HFF-Myc (cell line): ENCODE measurements at regions not wholly inside any gene's neighbourhood (a gene's known extent, or its start where the extent isn't known, plus 50 kb on each side); places are given as distances from the start of the nearest gene placed in this dataset.

Experiments used
- DNase-seq: peaks from one replicate; pipeline ENCODE4 v3.0.0-alpha.2; 2011; ENCODE audit warnings: low read depth; ENCODE audit errors: extremely low read depth
- H3K4me3 ChIP-seq: replicated peaks from 2 replicates; pipeline ENCODE4 v1.5.1; 2011; ENCODE audit warnings: low read depth, mild to moderate bottlenecking, control low read depth, low read length
- CTCF ChIP-seq: IDR thresholded peaks from 2 replicates; pipeline ENCODE4 v1.5.1; 2012; ENCODE audit warnings: mild to moderate bottlenecking, low read depth, low read length, control low read depth; ENCODE audit errors: missing control alignments

DNA sequence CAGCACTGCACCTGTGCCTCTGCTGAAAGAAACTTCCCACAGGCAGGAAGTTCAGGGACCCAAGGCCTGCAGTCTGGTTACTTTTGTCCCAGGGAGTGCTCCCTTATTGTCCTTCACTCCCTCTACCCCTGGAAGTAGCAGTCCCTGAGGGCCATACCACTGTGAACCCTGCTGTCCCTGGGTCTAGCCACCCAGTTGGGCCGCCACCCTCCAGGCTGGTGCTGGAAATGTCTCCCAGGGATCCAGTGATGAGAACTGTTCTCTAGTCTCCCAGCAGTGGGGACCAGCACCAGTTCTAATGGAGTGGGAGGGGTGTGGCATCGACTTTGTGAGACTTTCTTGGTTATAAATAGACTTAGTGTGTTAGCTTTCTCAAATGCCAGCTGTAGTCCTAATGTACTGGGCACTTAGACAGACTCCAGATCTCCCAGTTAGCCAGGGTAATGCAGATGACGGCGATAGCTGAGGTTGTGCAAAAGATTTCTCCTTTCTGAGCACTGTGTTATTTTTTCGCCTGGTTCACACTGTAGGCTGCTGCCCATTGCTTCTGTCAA is 462.5 kb downstream of the CDH26 start:
- H3K4me3 ChIP-seq: no peak overlapping the region
- DNase-seq: no peak
- TF ChIP-seq CTCF: no peak

GRCh38 chr20:60422848-60423247 is 464.6 kb downstream of the CDH26 start:
- TF ChIP-seq CTCF: no peak
- no peak overlapping the region for H3K4me3 ChIP-seq
- no peak for DNase-seq

DNA sequence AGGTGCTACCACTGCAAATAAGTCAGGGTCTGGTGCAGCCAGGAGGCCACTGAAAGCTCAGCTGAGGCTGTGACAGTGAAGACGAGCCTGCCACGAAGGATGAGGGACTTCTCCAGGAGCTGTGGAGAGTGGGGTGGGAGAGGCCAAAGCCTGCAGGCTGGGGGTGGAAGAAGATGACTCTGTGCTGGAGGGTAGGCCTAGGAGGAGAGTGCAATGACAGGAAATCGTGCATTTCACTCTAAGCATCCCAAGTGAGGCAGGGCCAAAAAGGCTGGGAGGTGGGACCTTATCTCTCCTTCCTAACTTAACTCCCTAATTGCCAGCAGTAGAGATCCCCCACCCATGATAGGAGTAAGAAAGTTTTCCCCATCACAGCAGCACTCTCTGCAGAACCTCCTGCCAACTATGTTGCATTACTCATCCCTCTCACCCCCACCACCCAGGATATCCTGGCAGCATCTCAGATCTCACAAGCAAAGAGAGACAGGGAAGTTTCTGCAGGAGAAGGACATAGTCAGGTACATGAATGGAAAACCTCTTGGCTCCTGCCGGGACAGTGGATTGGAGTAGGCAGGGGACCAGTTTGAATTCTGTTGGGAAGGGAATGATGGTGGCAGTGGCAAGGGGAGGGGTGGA is 466.2 kb downstream of the CDH26 start:
- TF ChIP-seq CTCF: no peak
- DNase-seq: no peak
- no peak overlapping the region for H3K4me3 ChIP-seq

GRCh38 chr20:60427516-60427915 is 469.3 kb downstream of the CDH26 start:
- no peak overlapping the region for H3K4me3 ChIP-seq
- DNase-seq: no peak
- no peak for TF ChIP-seq CTCF

GRCh38 chr20:60428651-60429050 is 470.4 kb downstream of the CDH26 start:
- no peak for TF ChIP-seq CTCF
- H3K4me3 ChIP-seq: no peak overlapping the region
- no peak for DNase-seq

GRCh38 chr20:60430516-60431001 is 472.3 kb downstream of the CDH26 start:
- DNase-seq: no peak
- TF ChIP-seq CTCF: no peak
- no peak overlapping the region for H3K4me3 ChIP-seq

GRCh38 chr20:60431349-60431748 is 473.1 kb downstream of the CDH26 start:
- TF ChIP-seq CTCF: no peak
- no peak overlapping the region for H3K4me3 ChIP-seq
- no peak for DNase-seq
